Endothelial cell of umbilical vein (primary cell): ENCODE measurements at regions not wholly inside any gene's neighbourhood (a gene's known extent, or its start where the extent isn't known, plus 50 kb on each side); places are given as distances from the start of the nearest gene placed in this dataset.

Experiments
- BruUV-seq: library from RNA; stranded (reverse); fragments of 400-500 nt; replicated peaks from 2 replicates; lab custom pipeline; 2021; lab: Mats Ljungman, UMichigan
- CTCF ChIA-PET: fragments of 300-600, 350-600 bp; sonication (Branson Sonifier 250); formaldehyde crosslinking; loops from one replicate; lab custom pipeline; 2021; ENCODE audit warnings: antibody characterized with exemption, inconsistent platforms; lab: Charles Lee
- POLR2A ChIA-PET: fragments of 300-600, 350-600 bp; sonication (Branson Sonifier 250); formaldehyde crosslinking; loops from one replicate; lab custom pipeline; 2021; ENCODE audit warnings: antibody characterized with exemption, inconsistent platforms; lab: Charles Lee
- DNase-seq: peaks from one replicate; pipeline ENCODE4 v3.0.0-alpha.2; 2011; ENCODE audit warnings: low read depth, low spot score
- FAIRE-seq: peaks from 2 replicates; lab custom pipeline; 2011; peaks lifted over from hg19 to GRCh38; lab: Jason Lieb, UNC
- H2AFZ ChIP-seq: 2 replicates; pipeline ENCODE4 v1.6.0; 2012; ENCODE audit warnings: low read depth, low read length, control low read depth, inconsistent platforms
- H3K27ac ChIP-seq: 2 replicates; pipeline ENCODE4 v1.5.1; 2011; ENCODE audit warnings: low read depth, mild to moderate bottlenecking, control low read depth, low read length, moderate library complexity; ENCODE audit not compliant: insufficient read depth
- H3K27me3 ChIP-seq, 2 experiments: 2 replicates each; pipeline versions ENCODE4 v1.6.0 to v1.6.1; 2011; ENCODE audit warnings: low read length in 2 of 2, mixed read lengths in 1 of 2; ENCODE audit not compliant: control insufficient read depth in 2 of 2, insufficient read depth in 2 of 2
- H3K36me3 ChIP-seq, 2 experiments: 2 replicates in 1 of 2; 3 replicates in 1 of 2; pipeline ENCODE4 v1.5.1; 2011; ENCODE audit warnings: low read length in 2 of 2, mild to moderate bottlenecking in 1 of 2, moderate library complexity in 1 of 2; ENCODE audit not compliant: control insufficient read depth in 2 of 2, insufficient read depth in 2 of 2; ENCODE audit errors: extremely low read depth in 1 of 2
- H3K4me1 ChIP-seq: 3 replicates; pipeline ENCODE4 v1.5.1; 2011; ENCODE audit warnings: mild to moderate bottlenecking, low read length; ENCODE audit not compliant: control insufficient read depth, insufficient read depth; ENCODE audit errors: extremely low read depth
- H3K4me2 ChIP-seq: 2 replicates; pipeline ENCODE4 v1.6.1; 2011; ENCODE audit warnings: low read length, control low read depth, mixed read lengths; ENCODE audit not compliant: insufficient read depth
- H3K4me3 ChIP-seq, 3 experiments: fragments of 200-600 bp in 1 of 3; sonication (generic), shearing (Covaris generic) in 1 of 3; replicated peaks in 1 of 3; 2 replicates each; pipeline ENCODE4 v1.5.1; 2011 to 2016; ENCODE audit warnings: control low read depth in 3 of 3, low read length in 3 of 3, mild to moderate bottlenecking in 2 of 3, inconsistent platforms in 1 of 3, low read depth in 1 of 3, moderate library complexity in 1 of 3; ENCODE audit not compliant: insufficient read depth in 1 of 3
- H3K79me2 ChIP-seq: 2 replicates; pipeline ENCODE4 v1.6.0; 2012; ENCODE audit warnings: low read length, inconsistent platforms; ENCODE audit not compliant: control insufficient read depth, insufficient read depth
- H3K9ac ChIP-seq: replicated peaks from 2 replicates; pipeline ENCODE3; 2011; ENCODE audit warnings: low read length, control low read depth; ENCODE audit not compliant: insufficient read depth; ENCODE audit errors: extremely low read depth
- H3K9me1 ChIP-seq: replicated peaks from 3 replicates; pipeline ENCODE4 v1.6.0; 2011; ENCODE audit warnings: mild to moderate bottlenecking, low read length; ENCODE audit not compliant: control insufficient read depth, insufficient read depth; ENCODE audit errors: extremely low read depth
- H3K9me3 ChIP-seq: replicated peaks from 2 replicates; pipeline ENCODE4 v1.5.1; 2012; ENCODE audit warnings: low read length, inconsistent platforms; ENCODE audit not compliant: control insufficient read depth, insufficient read depth
- H4K20me1 ChIP-seq: replicated peaks from 2 replicates; pipeline ENCODE3; 2011; ENCODE audit warnings: mild to moderate bottlenecking, low read length; ENCODE audit not compliant: control insufficient read depth, insufficient read depth; ENCODE audit errors: extremely low read depth
- EZH2 ChIP-seq: IDR thresholded peaks from 2 replicates; pipeline ENCODE4 v1.6.1; 2012; ENCODE audit warnings: borderline replicate concordance, low read depth, mild to moderate bottlenecking, moderate library complexity, low read length, inconsistent platforms; ENCODE audit not compliant: severe bottlenecking
- FOS ChIP-seq: IDR thresholded peaks from 2 replicates; pipeline ENCODE4 v1.6.1; 2011; ENCODE audit warnings: mild to moderate bottlenecking, low read length, moderate library complexity, borderline replicate concordance; ENCODE audit not compliant: insufficient read depth
- GATA2 ChIP-seq: IDR thresholded peaks from 2 replicates; pipeline ENCODE4 v1.7.0; 2011; ENCODE audit warnings: low read depth, mild to moderate bottlenecking, moderate library complexity, mixed read lengths, low read length; ENCODE audit not compliant: insufficient read length, insufficient read depth
- JUN ChIP-seq: IDR thresholded peaks from 2 replicates; pipeline ENCODE4 v1.6.1; 2011; ENCODE audit warnings: borderline replicate concordance, low read depth; ENCODE audit not compliant: insufficient read length, insufficient read depth
- MYC ChIP-seq: IDR thresholded peaks from one replicate; pipeline ENCODE4 v1.6.1; 2011; ENCODE audit warnings: mild to moderate bottlenecking, low read depth, low read length
- POLR2A ChIP-seq: IDR thresholded peaks from 2 replicates; pipeline ENCODE4 v1.6.1; 2012; ENCODE audit warnings: low read depth, mild to moderate bottlenecking, control low read depth, low read length
- POLR2AphosphoS5 ChIP-seq: IDR thresholded peaks from 2 replicates; pipeline ENCODE4 v1.6.1; 2012; ENCODE audit warnings: low read depth, mild to moderate bottlenecking, control low read depth, low read length, moderate library complexity; ENCODE audit not compliant: insufficient read depth
- dilution Hi-C: fragments of 300-500 bp; cut with MboI; formaldehyde crosslinking; loops from one replicate; pipeline ENCODE4 v1.15.0; 2019; ENCODE audit warnings: low sequenced_read_pairs; ENCODE audit not compliant: extremely low pct_ligation_motif_present
- intact Hi-C: fragments of 100-400 bp; cut with micrococcal nuclease; formaldehyde crosslinking; loops from one replicate; pipeline ENCODE4 v1.10.0; 2022
- TF ChIP-seq, protein P1 (sequence below), 2 donors: IDR thresholded peaks; 1 replicate in 1 of 2; 2 replicates in 1 of 2; pipeline ENCODE4 v1.5.1; 2011; ENCODE audit warnings: low read length in 2 of 2, mild to moderate bottlenecking in 2 of 2, moderate library complexity in 2 of 2, control low read depth in 1 of 2, inconsistent platforms in 1 of 2, low read depth in 1 of 2; ENCODE audit not compliant: insufficient read depth in 1 of 2; ENCODE audit errors: extremely low read depth in 1 of 2
- TF ChIP-seq, protein P2 (sequence below): IDR thresholded peaks from 2 replicates; pipeline ENCODE4 v1.6.1; 2011; ENCODE audit not compliant: insufficient read depth, insufficient read length

DNA sequence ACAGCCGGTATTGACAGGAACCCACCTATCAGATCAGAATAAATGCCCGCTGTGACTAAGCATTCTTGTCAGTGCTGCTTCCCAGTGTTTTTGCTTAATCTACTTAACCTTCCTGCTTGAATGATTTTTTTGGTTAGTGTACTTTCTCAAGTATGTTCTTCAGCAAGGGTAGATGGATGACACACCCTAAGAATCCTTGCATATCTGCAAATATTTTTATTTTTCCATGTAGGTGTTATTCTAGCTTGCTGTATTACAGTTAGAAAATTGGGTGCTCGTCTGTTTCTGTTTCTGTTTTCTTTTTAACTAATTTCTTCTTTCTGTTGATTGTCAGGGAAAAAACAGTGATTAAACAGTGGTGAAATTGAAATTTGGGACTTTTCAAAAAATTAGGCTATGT, 64.5 kb downstream of the SEC61B start:
- POLR2A ChIA-PET = no interaction called here
- no peak overlapping the region for H3K9ac ChIP-seq
- no TSS peak for BruUV-seq
- no peaks in the 10 kb centered on the region for H3K9me1 ChIP-seq
- intact Hi-C loops = no loop called here
- peaks cover 3 to 7% of the 10 kb centered on the region in 2 experiments for H3K27me3 ChIP-seq
- no peaks in the 10 kb centered on the region for H3K79me2 ChIP-seq
- CTCF ChIA-PET = interaction anchor here (1.6 kb wide), 1 partner anchor 13 kb away, joined by 4 read pairs; no protein-coding TSS in a partner anchor
- H3K4me3 ChIP-seq = no peak overlapping the region
- no peaks in the 10 kb centered on the region for H3K36me3 ChIP-seq
- no peaks in the 10 kb centered on the region for H4K20me1 ChIP-seq
- dilution Hi-C loops = no loop called here
- no peaks in the 10 kb centered on the region for H3K9me3 ChIP-seq
- no peak overlapping the region for H2AFZ ChIP-seq
- no peak overlapping the region for H3K4me2 ChIP-seq
- FAIRE-seq = no peak
- H3K27ac ChIP-seq = no peak overlapping the region
- DNase-seq = no peak
- TF ChIP-seq POLR2A = no peak
- no peak for TF ChIP-seq GATA2
- TF ChIP-seq, protein P1, sequence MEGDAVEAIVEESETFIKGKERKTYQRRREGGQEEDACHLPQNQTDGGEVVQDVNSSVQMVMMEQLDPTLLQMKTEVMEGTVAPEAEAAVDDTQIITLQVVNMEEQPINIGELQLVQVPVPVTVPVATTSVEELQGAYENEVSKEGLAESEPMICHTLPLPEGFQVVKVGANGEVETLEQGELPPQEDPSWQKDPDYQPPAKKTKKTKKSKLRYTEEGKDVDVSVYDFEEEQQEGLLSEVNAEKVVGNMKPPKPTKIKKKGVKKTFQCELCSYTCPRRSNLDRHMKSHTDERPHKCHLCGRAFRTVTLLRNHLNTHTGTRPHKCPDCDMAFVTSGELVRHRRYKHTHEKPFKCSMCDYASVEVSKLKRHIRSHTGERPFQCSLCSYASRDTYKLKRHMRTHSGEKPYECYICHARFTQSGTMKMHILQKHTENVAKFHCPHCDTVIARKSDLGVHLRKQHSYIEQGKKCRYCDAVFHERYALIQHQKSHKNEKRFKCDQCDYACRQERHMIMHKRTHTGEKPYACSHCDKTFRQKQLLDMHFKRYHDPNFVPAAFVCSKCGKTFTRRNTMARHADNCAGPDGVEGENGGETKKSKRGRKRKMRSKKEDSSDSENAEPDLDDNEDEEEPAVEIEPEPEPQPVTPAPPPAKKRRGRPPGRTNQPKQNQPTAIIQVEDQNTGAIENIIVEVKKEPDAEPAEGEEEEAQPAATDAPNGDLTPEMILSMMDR (IDR thresholded peaks at IDR 0.05; ENCODE audit: extremely low read depth in 1 of 2, insufficient read depth in 1 of 2, low read depth in 1 of 2, low read length in 2 of 2) = no peak
- no peak for TF ChIP-seq EZH2
- no peaks in the 10 kb centered on the region for H3K4me1 ChIP-seq

DNA sequence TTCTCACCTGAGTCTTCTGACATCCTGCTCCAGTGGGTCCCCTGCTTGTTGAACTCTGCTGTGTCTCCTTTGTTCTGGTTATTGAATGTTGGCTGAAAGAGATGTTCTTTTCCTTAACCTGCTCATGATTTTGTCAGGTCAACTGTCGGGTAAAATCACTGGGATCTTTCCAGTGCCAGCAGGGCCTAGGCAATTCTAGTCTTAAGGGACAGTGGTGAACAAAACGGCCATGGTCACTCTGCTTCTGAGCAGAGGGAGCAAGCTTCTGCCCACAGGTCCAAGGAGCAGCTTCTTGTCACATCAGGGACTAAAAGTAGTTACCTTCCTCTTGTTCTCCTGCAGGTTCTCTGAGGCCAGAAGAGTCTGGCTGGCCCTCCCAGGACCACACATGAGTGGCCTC, 65.6 kb downstream of the SEC61B start:
- intact Hi-C loops (no loop called here), dilution Hi-C loops (no loop called here)
- TF ChIP-seq, protein P2, sequence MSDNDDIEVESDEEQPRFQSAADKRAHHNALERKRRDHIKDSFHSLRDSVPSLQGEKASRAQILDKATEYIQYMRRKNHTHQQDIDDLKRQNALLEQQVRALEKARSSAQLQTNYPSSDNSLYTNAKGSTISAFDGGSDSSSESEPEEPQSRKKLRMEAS = no peak
- no peak for TF ChIP-seq FOS
- no peak for TF ChIP-seq MYC
- TF ChIP-seq POLR2A = no peak
- no peak for TF ChIP-seq EZH2
- TF ChIP-seq, protein P1 (IDR thresholded peaks at IDR 0.05; ENCODE audit: extremely low read depth in 1 of 2, insufficient read depth in 1 of 2, low read depth in 1 of 2, low read length in 2 of 2) = no peak
- TF ChIP-seq POLR2AphosphoS5 = no peak
- no peak for TF ChIP-seq JUN
- Histone ChIP-seq H3K4me1 (no peaks in the 10 kb centered on the region), H2AFZ (no peak overlapping the region), H3K27ac (no peak overlapping the region), H3K9me1 (no peaks in the 10 kb centered on the region), H3K27me3 (peaks cover 5 to 7% of the 10 kb centered on the region in 2 experiments), H3K79me2 (no peaks in the 10 kb centered on the region), H4K20me1 (no peaks in the 10 kb centered on the region), H3K9me3 (no peaks in the 10 kb centered on the region), H3K36me3 (no peaks in the 10 kb centered on the region), H3K9ac (no peak overlapping the region), H3K4me2 (no peak overlapping the region), H3K4me3 (no peak overlapping the region)
- no peak for FAIRE-seq
- DNase-seq = no peak
- ChIA-PET POLR2A (no interaction called here), CTCF (interaction anchor here (1.2 to 1.6 kb wide), 2 partner anchors 12 to 1037 kb away, joined by 4 read pairs; no protein-coding TSS in a partner anchor)
- no TSS peak for BruUV-seq
